ENCODE measurements at regions not wholly inside any gene's neighbourhood (a gene's known extent, or its start where the extent isn't known, plus 50 kb on each side); places are given as distances from the start of the nearest gene placed in this dataset.
"Not testable (repeated sequence)": the region's sequence is repeated elsewhere in the genome, so short reads cannot be mapped to it uniquely, and the experiment has no call there.

DNA sequence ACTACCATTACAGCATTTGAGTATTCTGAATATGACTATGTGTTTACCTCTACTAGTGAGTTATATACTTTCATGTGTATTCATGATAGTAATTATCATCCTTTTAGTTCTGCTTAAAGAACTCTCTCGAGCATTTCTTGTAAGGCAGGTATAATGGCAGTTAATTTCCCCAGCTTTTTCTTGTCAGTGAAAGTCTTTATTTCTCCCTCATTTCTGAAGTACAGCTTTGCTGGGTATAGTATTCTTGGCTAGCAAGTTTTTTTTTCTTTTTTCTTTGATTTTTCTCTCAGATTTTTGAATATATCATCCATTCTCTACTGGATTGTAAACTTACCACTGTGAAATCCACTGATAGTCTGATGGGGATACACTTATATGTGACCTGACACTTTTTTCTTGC, 165.9 kb upstream of the ARHGAP5 start:
- DNase-seq (ENCODE audit: low read depth, low spot score), result no peak
- in situ Hi-C loops (cut with HindIII; ENCODE audit: low pct_unique_long_range_greater_than_20kb, low sequenced_read_pairs), result no loop called here

DNA sequence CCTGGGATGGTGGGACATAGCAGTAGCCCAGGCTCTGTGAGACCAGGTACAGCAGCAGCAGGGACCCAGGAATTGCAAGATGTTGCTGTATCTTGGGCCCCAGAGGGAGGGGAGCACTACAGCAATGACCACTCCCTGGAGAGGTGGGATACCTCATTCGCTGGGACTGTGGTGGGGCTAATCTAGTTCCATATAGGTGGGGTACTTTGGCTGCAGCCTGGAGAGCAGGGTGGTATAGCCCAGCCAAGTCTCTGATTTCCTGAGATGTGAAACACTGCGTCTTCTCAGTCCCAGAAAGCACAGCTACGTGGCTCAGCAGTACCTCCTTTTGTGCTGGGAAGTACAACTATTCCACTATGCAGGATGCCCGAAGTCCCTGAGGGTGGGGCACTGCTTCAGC, 163.7 kb upstream of the ARHGAP5 start:
- no peak for DNase-seq (ENCODE audit: low read depth, low spot score)
- in situ Hi-C loops (cut with HindIII; ENCODE audit: low pct_unique_long_range_greater_than_20kb, low sequenced_read_pairs), result no loop called here

DNA sequence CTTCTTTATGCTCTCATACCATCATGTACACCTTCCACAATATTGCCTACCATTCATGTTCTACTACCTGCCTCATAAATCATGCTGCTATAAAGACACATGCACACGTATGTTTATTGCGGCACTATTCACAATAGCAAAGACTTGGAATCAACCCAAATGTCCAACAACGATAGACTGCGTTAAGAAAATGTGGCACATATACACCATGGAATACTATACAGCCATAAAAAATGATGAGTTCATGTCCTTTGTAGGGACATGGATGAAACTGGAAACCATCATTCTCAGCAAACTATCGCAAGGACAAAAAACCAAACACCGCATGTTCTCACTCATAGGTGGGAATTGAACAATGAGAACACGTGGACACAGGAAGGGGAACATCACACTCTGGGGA, 158.8 kb upstream of the ARHGAP5 start:
- in situ Hi-C loops (cut with HindIII; ENCODE audit: low pct_unique_long_range_greater_than_20kb, low sequenced_read_pairs); DNase-seq (ENCODE audit: low read depth, low spot score): not testable (repeated sequence)

DNA sequence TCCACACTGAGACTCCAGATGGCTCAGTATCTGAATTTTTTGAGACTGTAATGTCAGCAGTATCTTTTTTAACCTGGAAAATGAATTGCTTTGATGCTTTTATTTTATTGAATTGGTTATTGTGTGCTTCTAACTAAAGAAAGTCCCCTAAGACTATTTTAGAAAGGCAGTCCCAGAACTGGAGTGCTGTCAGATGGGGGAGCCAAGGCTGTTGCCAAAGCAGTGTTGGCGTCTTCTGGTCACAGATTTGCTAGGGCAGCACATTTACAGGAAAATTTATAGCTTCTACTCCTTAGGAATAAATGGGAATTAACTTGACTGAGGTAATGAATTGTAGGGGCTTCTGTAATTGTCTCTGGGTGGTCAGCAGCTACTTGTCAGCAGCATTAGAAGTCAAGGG, 157.1 kb upstream of the ARHGAP5 start:
- no peak for DNase-seq (ENCODE audit: low read depth, low spot score)
- in situ Hi-C loops (cut with HindIII; ENCODE audit: low pct_unique_long_range_greater_than_20kb, low sequenced_read_pairs), result no loop called here

DNA sequence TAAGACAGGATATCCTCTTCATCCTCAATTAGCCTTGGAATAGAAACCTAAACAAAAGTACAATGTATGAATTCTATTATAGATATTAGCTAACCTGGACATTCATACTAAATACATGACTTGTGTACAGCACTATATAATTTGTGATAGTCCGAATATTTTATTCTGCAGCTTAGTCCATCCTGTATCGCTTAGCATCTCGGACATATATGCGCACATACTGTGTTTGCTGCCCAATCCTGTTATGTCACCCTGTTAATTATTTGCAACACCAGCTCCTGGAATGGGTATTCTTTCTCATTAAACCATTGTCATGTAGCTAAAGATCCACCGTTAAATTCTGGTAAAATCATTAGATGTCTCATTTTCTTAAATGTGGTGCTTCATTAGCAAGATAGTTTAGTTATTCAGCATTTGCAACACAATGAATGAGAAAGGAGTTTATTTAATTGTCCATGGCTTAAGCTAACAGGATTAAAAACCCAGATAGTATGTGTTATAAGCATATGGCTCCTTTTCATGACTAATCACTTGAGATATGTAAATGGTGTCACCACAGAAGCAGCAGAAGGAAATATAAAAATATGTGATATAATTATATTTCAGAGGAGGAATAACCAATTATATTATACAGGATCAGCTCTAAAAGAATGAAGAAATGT, 156.0 kb upstream of the ARHGAP5 start:
- in situ Hi-C loops (cut with HindIII; ENCODE audit: low pct_unique_long_range_greater_than_20kb, low sequenced_read_pairs), result no loop called here
- no peak for DNase-seq (ENCODE audit: low read depth, low spot score)

DNA sequence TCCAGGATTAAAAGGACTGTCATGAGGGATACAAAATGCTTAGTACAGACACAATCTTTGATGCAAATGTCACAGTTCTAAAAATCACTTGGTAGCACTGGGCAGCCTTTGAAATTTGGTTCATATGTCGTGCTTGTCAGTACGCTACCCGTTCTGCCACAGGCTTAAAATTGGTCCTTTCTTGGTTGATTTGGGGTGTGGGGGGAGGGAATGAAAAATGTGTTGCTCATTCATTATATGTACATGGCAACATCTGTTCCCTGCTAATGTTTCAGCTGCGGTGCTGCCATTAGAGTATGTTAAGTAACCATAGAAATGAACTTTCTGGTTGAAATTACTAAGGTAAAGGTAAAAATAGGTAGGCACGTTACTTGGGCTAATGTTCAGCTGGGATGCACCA, 155.4 kb upstream of the ARHGAP5 start:
- in situ Hi-C loops (cut with HindIII; ENCODE audit: low pct_unique_long_range_greater_than_20kb, low sequenced_read_pairs), result no loop called here
- DNase-seq (ENCODE audit: low read depth, low spot score), result no peak

DNA sequence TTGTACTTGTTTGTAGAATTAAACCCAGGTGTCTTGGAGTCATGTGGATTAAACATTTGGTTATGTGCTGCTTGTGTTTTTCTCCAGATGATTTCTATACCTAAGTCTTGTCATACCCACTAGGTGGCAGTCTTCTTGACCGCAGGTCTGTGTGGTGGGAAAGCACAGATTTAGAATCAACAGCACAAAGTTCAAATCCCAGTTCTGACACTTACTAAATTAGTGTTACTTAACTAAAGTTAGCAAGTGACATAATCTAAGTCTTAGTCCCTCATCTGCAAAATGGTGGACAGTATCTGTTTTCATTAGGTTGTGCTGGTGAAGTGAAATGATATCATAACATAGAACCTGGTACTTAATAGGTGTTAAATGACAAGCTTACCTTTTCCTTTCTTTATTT, 151.0 kb upstream of the ARHGAP5 start:
- in situ Hi-C loops (cut with HindIII; ENCODE audit: low pct_unique_long_range_greater_than_20kb, low sequenced_read_pairs), result no loop called here
- DNase-seq (ENCODE audit: low read depth, low spot score), result peak; percentile 70

DNA sequence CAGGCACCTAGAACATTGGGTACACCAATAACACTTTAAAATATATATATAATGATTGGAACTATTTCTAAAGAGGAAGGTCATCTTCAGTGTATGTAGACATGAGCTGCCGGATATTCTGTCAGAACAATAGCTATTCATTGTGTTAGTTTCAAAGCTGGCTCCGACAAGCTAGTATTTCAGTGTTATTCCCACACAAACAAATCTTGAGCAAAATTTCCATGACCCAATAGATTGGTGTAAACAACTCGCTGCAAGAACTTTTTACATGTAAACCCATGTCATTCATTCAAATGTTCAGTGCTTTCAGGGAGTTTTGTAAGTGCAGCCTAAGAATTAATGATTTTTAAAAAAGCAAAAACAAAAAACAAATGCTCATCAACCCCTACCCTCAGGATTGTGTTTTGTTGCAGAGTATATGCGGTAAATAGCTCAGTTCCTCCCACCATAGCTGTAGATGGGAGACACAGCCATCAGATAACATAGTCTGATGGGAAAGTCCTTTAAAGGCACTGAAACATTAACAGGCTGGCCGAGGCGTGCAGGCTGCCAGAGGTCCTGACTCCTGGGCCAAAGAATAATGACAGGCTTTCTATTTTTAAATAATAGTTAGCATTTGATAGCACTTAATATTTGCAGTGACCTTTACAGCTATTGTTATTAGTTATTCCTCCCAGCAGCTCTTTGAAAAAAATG, 150.3 kb upstream of the ARHGAP5 start:
- DNase-seq (ENCODE audit: low read depth, low spot score), result peak; percentile 19

DNA sequence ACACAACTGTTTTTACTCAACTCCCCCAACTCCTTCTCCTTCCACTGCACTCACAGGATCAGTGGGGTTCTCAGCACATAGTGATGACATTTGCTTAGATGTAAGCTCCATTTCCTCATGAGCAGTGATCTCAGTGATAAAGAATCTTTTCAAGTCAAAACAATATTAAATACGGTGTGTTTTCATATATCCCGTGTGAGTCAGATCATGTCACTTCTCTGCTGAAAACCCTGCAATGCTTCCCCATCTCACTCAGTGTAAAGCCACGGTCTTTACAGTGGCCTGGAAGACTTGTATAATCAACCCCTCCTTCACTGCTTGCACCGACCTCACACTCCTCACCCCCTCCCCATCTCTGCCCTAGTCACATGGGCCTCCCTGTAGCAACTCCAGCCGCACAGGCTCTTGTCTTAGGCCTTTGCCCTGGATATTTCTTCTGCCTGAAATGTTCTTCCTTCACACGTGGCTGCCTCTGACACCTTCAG, 149.7 kb upstream of the ARHGAP5 start:
- in situ Hi-C loops (cut with HindIII; ENCODE audit: low pct_unique_long_range_greater_than_20kb, low sequenced_read_pairs), result no loop called here
- DNase-seq (ENCODE audit: low read depth, low spot score), result peak; percentile 42

More for the DNA sequence above, 150.3 kb upstream of the ARHGAP5 start:
- in situ Hi-C loops (cut with HindIII; ENCODE audit: low pct_unique_long_range_greater_than_20kb, low sequenced_read_pairs), result no loop called here

DNA sequence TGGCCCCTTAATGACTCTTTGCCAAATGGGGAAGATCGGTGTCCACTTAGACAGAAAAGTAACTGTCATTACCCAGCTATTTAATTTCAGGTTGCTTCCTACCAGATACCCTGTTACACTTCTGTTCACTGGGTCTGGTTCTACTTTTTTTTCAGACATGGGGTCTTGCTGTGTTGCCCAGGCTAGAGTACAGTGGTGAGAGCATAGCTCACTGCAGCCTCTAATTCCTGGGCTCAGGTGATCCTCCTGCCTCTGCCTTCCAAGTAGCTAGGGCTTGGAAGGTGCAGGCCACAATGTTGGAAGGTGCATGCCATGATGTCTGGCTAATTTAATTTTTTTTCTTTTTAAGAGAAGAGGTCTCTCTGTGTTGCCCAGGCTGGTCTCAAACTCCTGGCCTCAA, 147.0 kb upstream of the ARHGAP5 start:
- in situ Hi-C loops (cut with HindIII; ENCODE audit: low pct_unique_long_range_greater_than_20kb, low sequenced_read_pairs), result no loop called here
- no peak for DNase-seq (ENCODE audit: low read depth, low spot score)

DNA sequence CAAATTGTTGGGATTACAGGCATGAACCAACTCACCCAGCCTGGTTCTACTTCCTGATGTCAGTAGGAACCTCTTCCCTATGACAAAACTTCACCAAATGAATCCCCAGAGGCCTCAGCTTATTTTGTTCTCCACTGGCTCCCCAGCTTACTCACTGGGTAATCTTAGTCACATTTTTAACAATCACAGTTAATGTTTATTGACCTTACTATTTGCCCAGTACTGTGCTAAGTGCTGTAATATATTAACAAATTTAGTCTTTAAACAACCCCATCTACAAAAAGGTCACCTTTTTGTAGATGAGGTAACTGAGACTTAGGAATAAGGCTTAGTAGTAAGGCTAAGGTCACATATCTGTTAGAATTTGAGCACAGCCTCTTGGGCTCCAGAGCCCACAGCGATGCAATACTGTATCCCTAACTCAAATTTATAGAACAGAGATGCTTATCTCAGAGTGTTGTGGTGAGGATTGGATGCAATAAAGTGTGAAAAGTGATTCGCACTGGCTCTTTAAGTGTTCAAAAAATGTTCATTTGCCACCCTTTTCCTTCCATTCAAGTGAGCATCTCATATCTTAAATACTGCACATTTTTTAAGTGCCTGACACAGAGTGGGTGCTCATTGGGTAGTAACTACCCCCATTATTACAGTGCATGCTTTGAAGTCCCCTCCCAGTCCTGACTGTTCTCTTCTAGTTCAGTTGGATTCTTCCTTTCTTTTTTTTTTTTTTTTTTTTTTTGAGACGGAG, 146.4 kb upstream of the ARHGAP5 start:
- in situ Hi-C loops (cut with HindIII; ENCODE audit: low pct_unique_long_range_greater_than_20kb, low sequenced_read_pairs), result no loop called here
- no peak for DNase-seq (ENCODE audit: low read depth, low spot score)

DNA sequence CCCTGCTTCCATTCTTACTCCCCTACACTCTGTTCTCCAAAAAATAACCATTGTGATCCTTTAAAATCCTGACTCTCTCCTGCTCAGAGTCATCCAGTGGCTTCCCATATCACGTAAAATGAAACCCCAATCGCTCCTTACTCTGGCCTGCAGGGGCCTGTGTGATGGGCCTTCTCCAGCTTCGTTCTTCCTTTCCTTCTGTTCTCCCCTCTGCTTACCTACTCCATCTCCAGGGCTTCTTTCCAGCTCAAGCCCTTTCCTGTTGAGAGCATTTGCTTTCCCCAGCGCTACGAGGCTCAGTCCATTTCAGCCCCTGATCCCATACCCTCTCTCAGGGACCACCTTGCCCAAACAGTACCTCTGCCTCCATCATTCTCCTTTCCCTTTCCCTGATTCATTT, 144.4 kb upstream of the ARHGAP5 start:
- no peak for DNase-seq (ENCODE audit: low read depth, low spot score)
- in situ Hi-C loops (cut with HindIII; ENCODE audit: low pct_unique_long_range_greater_than_20kb, low sequenced_read_pairs), result no loop called here

DNA sequence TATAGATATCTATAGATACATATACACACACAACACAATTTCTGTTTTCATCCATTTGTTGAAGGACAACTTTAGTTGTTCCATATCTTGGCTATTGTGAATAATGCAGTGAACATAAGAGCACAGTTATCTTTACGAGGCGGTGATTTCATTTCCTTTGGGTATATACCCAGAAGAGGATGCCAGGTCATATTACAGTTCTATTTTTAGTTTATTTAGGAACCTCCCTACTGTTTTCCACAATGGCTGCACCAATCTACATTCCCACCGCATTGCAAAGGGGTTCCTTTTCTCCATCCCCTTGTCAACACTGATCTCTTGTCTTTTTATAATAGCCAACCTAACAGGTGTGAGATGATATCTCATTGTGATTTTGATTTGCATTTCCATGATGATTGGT, 143.4 kb upstream of the ARHGAP5 start:
- in situ Hi-C loops (cut with HindIII; ENCODE audit: low pct_unique_long_range_greater_than_20kb, low sequenced_read_pairs), result no loop called here

DNA sequence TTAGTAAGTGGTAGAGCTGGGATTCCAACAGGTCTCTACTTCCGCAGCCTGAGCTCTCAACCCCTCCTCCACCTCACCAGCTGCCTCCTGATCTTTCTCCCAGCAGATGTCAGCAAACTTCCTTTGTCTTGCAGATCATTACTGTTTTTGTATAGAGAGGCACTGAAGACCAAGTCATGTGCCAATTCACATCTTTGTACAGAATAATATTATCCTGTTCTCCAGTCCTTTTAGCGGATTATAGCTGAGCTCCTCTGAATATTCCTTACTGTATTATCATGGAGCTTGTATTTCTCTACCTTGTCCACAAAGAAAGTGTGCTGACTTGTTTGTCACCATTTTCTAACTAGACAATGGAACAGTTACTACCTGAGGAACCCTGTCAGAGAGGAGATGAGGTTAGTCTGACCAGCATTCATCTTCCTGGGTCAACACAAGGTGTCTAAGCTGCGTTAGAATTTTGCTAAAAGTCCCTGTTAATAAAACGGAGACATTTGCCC, 142.3 kb upstream of the ARHGAP5 start:
- in situ Hi-C loops (cut with HindIII; ENCODE audit: low pct_unique_long_range_greater_than_20kb, low sequenced_read_pairs), result no loop called here
- DNase-seq (ENCODE audit: low read depth, low spot score), result peak; percentile 88

More for the DNA sequence above, 143.4 kb upstream of the ARHGAP5 start:
- no peak for DNase-seq (ENCODE audit: low read depth, low spot score)

DNA sequence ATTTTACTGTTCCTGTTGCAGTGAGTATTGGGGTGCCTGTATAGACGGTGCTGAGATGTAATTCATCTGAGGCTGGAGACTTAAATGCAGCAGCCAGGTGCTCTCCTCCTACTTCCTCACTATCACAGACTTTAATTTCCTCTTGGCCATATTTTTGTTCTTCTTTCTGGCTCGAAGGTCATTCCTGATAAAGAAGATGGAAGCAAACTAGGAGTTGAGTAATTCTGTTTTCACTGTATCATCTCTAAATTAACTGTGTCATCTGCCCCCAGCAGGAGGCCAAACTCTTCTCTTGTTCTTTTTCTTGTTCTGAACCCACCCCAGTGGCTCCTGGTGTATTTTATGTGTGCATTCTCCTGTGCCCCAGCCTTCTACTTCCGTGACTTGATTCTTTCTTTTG, 141.7 kb upstream of the ARHGAP5 start:
- in situ Hi-C loops (cut with HindIII; ENCODE audit: low pct_unique_long_range_greater_than_20kb, low sequenced_read_pairs), result no loop called here
- peak; percentile 31 for DNase-seq (ENCODE audit: low read depth, low spot score)

DNA sequence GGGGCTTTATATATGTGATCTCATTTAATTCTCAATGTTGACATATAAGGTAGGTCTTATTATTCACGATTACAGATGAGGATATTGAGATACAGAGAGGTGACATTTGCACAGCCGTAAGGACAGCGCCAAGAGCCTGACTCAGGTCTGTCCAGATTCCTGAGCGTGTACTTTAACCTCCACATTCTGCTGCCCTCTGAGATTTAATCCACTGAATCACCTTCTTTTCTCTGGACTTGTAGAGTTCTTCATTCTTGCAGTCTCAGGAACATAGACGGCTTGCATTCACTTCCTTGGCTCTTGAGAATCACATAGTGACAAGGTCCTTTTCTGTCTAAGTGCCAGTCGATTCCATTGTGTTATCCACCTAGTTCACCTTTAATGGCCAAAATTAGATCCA, 141.0 kb upstream of the ARHGAP5 start:
- in situ Hi-C loops (cut with HindIII; ENCODE audit: low pct_unique_long_range_greater_than_20kb, low sequenced_read_pairs), result no loop called here
- no peak for DNase-seq (ENCODE audit: low read depth, low spot score)

DNA sequence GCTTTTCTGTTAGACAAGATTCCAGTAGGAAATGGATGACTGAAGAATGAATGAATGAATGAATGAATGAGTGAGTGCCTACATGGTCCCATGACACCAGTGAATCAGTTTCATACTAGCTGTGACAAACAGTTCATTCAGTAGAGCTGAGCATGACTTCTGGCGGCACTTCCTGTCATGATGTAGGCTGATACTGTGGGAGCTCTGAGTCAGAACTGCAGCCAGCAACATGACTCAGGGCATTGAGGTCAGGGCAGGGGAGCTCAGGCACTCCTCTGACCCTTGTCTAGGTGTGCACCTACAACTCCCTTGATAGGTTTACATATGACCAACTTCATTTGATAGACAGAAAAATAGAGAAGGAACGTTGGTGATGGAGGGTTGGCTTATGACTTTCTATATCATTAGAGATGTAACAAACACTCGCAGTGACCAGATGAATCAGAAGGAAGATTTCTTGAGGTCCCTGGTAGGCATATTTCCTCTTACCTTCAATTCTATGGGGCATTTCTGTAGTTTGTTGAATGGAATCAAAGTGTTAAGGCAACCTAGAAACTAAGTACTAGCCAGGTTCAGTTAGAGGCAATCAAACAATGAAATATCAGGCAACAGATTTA, 139.3 kb upstream of the ARHGAP5 start:
- in situ Hi-C loops (cut with HindIII; ENCODE audit: low pct_unique_long_range_greater_than_20kb, low sequenced_read_pairs), result no loop called here
- peak; percentile 99 for DNase-seq (ENCODE audit: low read depth, low spot score)

DNA sequence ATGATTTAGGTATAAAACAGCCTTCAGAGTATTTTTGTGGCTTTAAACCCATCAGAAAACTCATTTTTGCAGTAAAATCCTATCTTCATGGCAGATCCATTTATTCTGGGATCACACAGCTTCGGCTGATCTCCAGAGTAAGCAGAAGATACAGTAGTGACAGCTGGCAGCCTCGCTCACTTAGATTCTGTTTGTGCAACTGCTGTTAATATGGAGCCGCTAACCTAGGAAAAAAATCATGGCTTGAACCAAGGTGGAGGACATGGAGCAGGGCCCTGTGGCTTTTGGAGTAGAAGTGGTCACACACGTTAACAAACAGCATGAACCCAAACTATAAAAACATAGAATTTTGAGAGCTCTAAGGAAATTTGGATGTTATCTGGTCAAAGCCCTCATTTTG, 137.2 kb upstream of the ARHGAP5 start:
- DNase-seq (ENCODE audit: low read depth, low spot score), result no peak
- in situ Hi-C loops (cut with HindIII; ENCODE audit: low pct_unique_long_range_greater_than_20kb, low sequenced_read_pairs), result no loop called here
